Activated naive CD8-positive, alpha-beta T cell (primary cell): ENCODE measurements at regions not wholly inside any gene's neighbourhood (a gene's known extent, or its start where the extent isn't known, plus 50 kb on each side); places are given as distances from the start of the nearest gene placed in this dataset.

Source experiments
- H3K27ac Mint-ChIP-seq: one replicate; pipeline ENCODE4 v1.8.0; 2021; ENCODE audit warnings: mixed read lengths
- H3K27me3 Mint-ChIP-seq: one replicate; pipeline ENCODE4 v1.8.0; 2021; ENCODE audit warnings: mixed read lengths
- H3K36me3 Mint-ChIP-seq: one replicate; pipeline ENCODE4 v1.8.0; 2021; ENCODE audit warnings: mixed read lengths
- H3K4me1 Mint-ChIP-seq: one replicate; pipeline ENCODE4 v1.8.0; 2021; ENCODE audit warnings: low read depth, mixed read lengths
- H3K4me3 Mint-ChIP-seq: one replicate; pipeline ENCODE4 v1.8.0; 2021; ENCODE audit warnings: mild to moderate bottlenecking, mixed read lengths
- H3K9me3 Mint-ChIP-seq: one replicate; pipeline ENCODE4 v1.8.0; 2021; ENCODE audit warnings: low read depth, mixed read lengths

DNA sequence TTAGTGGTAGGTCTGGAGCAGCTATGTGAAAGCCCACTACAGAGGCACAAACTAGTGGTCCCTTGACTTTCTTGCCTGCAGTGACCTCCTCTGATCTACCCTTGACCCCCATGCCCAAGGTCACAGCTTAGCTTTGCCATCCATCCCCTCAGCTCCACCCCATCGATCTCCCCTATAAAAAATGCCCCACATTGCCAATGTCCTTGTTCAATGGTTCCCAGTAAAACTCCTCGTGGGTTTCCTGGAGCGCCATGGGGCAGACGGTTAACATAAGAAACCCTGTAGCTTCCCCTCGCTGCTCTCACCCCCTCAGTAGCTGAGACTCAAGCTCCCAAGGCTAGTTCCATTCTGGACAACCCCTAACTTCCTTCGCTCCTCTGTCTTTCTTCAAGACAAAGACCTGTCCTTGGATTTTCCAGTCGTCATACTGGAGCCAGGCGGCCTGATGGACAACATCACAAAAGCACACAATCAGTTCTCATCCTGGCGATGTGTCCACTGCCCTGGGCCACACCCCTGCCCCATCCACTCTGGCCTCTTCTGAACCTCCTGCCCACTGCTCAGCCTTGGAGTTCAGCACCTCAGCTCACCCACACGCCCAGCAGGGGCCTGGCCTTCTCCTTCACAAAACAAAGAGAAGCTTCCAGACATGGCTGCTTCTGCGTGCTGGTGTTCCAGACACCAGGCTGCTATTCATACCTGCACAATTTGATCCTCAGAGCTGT is 1429.3 kb downstream of the BRD1 start:
- Mint-ChIP-seq H3K27me3 (no peaks in the 10 kb centered on the region), H3K9me3 (no peaks in the 10 kb centered on the region), H3K4me3 (no peak overlapping the region), H3K36me3 (no peaks in the 10 kb centered on the region), H3K27ac (no peak overlapping the region), H3K4me1 (no peaks in the 10 kb centered on the region)

DNA sequence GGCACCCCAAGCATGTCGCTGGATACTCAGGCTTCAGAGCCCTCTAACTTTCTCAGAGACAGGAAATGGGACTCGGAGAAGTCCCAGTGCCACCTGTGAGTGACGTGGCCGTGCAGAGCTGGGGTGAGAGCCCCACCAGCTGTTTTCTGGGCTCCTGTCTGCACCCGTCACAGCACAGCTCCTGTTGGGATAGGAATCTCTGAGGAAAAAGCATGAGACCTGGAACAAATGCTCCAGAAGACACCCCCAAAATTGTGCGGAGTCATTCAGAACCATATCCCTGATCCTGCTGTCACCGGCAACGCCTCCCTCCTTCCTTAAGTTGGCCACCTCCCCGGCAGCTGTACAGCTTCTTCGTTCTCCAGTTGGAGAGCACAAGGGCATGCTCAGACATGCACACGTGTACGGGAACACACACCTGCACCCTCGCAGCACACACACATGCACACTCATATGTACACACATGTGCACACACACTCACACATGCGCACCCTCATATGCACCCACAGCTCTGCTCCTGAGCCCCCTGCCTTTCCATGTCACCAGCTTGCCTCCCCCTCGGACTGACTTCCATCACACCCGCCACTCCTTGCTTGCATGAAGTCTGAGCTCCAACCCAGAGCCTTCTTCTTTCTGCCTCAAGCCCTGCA is 1430.0 kb downstream of the BRD1 start:
- no peaks in the 10 kb centered on the region for H3K4me1 Mint-ChIP-seq
- H3K36me3 Mint-ChIP-seq = no peaks in the 10 kb centered on the region
- H3K4me3 Mint-ChIP-seq = no peak overlapping the region
- no peaks in the 10 kb centered on the region for H3K9me3 Mint-ChIP-seq
- H3K27ac Mint-ChIP-seq = no peak overlapping the region
- H3K27me3 Mint-ChIP-seq = no peaks in the 10 kb centered on the region

DNA sequence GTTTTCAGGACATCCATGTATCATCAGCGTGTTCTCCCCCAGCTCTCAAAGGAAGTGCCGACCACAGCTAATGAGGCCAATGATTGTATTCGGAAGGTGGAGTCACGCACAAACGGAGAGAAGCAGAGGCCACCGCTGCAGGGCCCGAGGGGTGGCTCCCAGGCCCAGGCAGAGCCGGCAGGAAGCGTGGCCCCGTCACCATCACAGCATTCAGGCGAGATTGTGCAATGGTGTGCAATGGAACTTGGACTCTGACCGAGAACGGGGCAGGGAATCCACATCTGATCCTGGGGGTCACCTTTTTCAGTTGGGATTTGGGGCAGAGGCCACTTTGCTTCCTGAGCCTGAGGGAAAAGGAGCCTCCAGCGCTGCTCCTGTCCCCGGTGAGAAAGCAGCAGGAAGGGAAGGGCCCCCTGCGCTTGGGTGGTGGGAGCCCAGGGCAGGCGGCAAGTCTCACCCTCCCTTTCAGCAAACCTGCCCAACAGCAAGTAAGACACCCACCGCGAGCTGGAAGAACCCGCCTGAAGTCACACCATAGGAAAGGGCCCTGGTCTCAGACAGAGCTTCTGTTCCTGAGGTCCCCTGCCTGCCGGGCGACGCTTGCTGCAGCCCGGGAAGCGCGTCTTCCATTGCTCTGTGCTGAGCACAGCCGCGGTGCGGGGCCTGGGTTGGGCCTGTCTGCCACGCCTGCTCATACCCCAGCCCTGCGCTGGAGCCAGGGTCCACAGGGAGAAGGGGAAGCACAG is 1430.7 kb downstream of the BRD1 start:
- no peak overlapping the region for H3K27ac Mint-ChIP-seq
- no peaks in the 10 kb centered on the region for H3K27me3 Mint-ChIP-seq
- no peaks in the 10 kb centered on the region for H3K36me3 Mint-ChIP-seq
- no peaks in the 10 kb centered on the region for H3K9me3 Mint-ChIP-seq
- H3K4me3 Mint-ChIP-seq = no peak overlapping the region
- no peaks in the 10 kb centered on the region for H3K4me1 Mint-ChIP-seq

DNA sequence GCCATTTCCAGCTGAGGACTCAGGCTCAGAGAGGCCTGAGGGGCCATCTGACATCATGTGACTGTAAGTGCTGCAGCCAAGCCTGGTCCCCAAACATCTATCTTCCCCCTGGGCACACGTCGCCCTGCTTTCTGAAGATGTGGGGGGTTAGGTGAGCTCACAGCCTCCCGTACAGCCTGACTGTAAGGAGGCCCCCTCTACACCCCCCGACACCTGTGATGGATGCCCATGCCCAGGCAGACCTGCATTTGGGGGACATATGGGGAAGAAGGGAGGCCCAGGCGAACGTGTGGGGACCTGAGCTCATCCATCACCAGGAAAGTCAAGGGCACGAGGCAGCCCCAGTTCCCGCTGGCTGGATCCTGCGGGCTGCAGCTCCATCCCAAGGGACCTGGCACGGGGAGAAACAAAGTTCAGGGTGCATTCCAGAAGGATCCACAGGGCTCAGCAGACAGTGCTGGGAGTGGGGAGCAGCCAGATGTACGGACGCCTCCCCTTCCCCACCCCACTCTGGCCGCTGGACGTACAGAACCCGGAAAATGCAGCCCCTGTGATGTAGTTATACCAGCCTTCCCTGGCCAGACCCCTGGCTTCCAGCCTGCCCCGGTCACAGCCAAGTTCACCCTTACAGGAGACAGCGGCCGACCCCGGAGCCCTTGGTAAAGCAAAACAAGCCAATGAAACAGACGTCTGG is 1431.4 kb downstream of the BRD1 start:
- no peaks in the 10 kb centered on the region for H3K9me3 Mint-ChIP-seq
- no peaks in the 10 kb centered on the region for H3K36me3 Mint-ChIP-seq
- H3K4me3 Mint-ChIP-seq = no peak overlapping the region
- H3K27me3 Mint-ChIP-seq = no peaks in the 10 kb centered on the region
- H3K27ac Mint-ChIP-seq = no peak overlapping the region
- no peaks in the 10 kb centered on the region for H3K4me1 Mint-ChIP-seq

DNA sequence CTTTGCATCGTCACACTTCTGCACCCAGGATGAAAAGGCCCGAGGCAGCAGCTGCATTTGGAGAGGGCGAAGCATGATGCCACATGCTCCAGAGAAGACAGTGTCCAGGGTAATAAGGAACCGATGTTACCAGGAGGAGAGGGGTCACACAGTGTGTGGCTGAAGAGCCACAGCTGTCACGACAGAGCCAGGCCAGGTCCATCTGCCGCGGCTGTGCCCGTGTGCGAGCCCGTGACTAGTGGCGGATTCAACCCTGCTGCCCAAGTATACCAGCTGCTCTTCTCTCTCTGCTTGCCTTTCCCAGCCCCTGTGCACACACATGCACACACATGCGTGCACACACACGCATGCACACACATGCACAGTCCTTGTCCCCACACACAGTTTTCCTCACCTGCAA is 1432.5 kb downstream of the BRD1 start:
- H3K27ac Mint-ChIP-seq = no peak overlapping the region
- H3K4me1 Mint-ChIP-seq = no peaks in the 10 kb centered on the region
- H3K4me3 Mint-ChIP-seq = no peak overlapping the region
- no peaks in the 10 kb centered on the region for H3K36me3 Mint-ChIP-seq
- no peaks in the 10 kb centered on the region for H3K27me3 Mint-ChIP-seq
- H3K9me3 Mint-ChIP-seq = no peaks in the 10 kb centered on the region

DNA sequence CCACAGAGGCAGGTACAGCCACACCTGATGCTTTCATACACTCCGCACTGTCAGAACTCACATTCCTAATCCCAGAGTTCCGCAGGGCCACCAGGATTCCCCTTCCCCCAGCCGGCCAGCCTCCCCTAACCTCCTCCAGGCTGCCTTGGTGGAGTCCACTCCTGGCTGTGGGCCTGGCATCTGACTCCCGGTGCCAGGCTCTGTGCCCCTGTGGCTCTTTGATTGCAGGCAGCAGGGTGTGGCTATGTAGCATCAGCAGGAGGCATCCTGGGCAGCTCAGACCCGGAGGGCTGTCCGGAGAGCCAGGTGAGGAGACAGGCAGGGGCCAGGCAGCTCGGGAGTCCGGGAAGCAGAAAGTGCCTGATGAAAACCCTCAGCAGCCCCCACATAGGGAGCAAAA is 1432.9 kb downstream of the BRD1 start:
- no peaks in the 10 kb centered on the region for H3K27me3 Mint-ChIP-seq
- H3K4me1 Mint-ChIP-seq = no peaks in the 10 kb centered on the region
- no peak overlapping the region for H3K27ac Mint-ChIP-seq
- no peak overlapping the region for H3K4me3 Mint-ChIP-seq
- H3K36me3 Mint-ChIP-seq = no peaks in the 10 kb centered on the region
- no peaks in the 10 kb centered on the region for H3K9me3 Mint-ChIP-seq

DNA sequence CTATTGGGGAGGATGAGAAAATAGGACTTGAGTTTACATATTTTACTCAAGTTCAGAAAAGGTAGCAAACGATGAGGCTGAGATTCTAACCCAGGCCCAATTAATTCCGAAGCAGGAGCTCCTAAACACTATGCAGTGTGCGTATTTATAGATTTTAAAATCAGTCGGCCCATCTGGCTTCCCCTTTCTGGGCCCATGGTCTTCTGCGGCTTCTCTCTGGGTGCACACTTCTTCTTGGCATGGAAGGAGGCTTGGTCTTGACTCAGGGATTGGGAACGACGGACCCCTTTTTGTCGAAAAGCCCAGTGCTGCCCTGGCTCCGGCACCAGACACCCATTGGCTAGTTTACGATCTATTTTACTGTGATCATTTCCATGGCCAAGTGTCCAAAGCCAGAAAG is 1433.8 kb downstream of the BRD1 start:
- H3K9me3 Mint-ChIP-seq = no peaks in the 10 kb centered on the region
- no peak overlapping the region for H3K27ac Mint-ChIP-seq
- H3K4me1 Mint-ChIP-seq = no peaks in the 10 kb centered on the region
- no peaks in the 10 kb centered on the region for H3K27me3 Mint-ChIP-seq
- no peaks in the 10 kb centered on the region for H3K36me3 Mint-ChIP-seq
- H3K4me3 Mint-ChIP-seq = no peak overlapping the region

DNA sequence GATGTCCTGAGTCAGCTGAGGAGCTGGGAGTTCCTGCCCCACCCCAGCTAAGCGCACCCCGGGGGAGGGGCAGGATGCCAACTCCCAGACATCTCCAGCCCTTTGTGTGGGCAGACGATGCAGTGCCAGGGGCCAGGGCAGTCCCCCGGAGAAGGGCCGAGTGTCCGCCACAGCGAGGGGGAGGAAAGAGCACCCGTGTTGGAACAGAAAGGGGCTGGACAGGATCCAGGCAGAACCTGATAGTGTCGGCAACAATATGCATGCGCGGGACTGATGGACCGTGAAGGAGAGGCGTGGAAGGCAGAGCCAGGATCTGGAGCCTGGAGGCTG is 1434.7 kb downstream of the BRD1 start:
- Mint-ChIP-seq H3K4me1 (no peaks in the 10 kb centered on the region), H3K4me3 (no peak overlapping the region), H3K36me3 (no peaks in the 10 kb centered on the region), H3K27ac (no peak overlapping the region), H3K9me3 (no peaks in the 10 kb centered on the region), H3K27me3 (no peaks in the 10 kb centered on the region)

DNA sequence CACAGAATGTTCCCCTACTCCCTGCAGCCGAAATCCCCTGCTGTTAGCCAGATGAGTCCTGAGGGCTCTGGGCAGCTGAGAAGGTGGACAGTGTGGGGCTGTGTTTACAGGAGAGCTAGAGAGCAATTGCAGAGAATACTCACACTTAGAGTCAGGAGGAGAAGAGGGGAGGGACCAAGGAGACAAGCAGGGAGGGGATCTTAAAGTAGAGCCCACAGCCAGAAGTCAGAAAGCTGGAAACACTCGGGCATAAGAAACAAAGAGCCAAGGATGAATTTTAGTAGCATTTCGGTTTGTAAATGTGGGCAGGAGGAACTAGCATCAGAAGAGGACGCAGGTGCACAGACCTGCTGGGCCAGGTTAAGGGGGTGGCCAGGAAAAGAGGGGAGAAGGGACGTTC is 1435.9 kb downstream of the BRD1 start:
- no peak overlapping the region for H3K4me3 Mint-ChIP-seq
- no peaks in the 10 kb centered on the region for H3K9me3 Mint-ChIP-seq
- no peaks in the 10 kb centered on the region for H3K4me1 Mint-ChIP-seq
- H3K36me3 Mint-ChIP-seq = no peaks in the 10 kb centered on the region
- no peak overlapping the region for H3K27ac Mint-ChIP-seq
- H3K27me3 Mint-ChIP-seq = no peaks in the 10 kb centered on the region

DNA sequence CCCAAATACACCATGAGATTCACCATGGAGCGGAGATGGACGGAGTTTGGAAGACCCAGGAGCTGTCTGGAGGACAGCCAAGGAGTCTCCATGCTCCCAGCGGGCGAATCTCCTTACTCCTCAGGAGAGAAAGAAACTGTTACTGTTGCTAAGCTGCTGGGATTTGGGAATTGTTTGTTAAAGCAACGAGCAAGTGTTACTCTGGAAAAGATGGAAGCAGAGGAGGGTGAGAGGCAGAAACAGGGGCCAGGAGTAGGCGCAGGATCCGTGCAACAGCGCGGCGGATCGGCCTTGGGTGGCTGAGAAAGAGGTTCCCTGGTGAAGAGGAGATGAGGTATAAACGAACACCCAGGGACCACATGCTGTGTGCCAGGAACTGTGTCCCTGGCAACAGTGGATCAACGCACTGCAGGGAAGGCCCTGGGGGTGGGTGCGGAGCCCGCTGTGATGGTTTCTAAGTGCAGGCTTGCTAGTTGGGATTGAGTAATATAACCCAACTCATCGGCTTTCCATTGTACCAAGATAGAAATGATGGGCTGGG is 1436.4 kb downstream of the BRD1 start:
- Mint-ChIP-seq H3K4me1 (no peaks in the 10 kb centered on the region), H3K27me3 (no peaks in the 10 kb centered on the region), H3K36me3 (no peaks in the 10 kb centered on the region), H3K9me3 (no peaks in the 10 kb centered on the region), H3K27ac (no peak overlapping the region), H3K4me3 (no peak overlapping the region)

DNA sequence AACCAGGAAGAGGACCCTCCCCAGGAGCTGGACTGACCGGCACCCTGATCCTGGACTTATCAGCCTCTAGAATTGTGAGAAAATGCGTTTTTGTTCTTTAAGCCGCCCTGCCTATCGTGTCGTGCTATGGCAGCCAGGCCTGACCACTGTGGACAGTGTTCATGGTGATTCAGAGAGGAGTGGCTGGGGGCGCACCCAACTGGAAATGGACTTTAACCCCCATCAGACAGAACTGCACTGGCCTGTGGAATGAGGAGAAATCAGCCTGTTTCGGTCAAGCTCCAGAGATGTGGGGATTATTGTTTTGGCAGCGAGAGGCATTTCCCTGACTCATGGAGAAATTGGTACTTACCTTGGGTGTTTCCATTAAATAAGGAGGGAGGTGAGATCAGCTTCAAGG is 1437.8 kb downstream of the BRD1 start:
- Mint-ChIP-seq H3K36me3 (no peaks in the 10 kb centered on the region), H3K4me1 (no peaks in the 10 kb centered on the region), H3K9me3 (peaks cover 11% of the 10 kb centered on the region), H3K27me3 (no peaks in the 10 kb centered on the region), H3K27ac (no peak overlapping the region), H3K4me3 (no peak overlapping the region)

DNA sequence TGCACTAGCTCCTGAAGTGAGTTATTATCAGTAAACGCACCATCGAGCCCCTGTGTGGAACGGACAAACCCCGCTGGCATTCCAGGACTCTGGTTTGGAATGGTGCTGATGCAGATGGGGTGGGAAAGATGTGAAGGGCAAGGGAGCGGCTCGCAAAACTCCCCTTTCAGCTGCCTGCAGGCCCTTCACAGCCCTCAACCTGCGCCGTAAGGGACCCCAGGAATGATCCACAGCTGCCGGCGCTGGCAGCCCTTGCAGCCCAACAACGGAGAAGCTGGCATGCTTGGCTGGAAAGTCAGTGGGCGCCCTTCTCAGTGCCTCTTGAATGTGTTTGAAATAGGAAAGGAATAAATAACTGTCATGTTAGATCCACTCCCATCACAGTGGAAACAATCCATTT is 1445.5 kb downstream of the BRD1 start:
- Mint-ChIP-seq H3K9me3 (peaks cover 20% of the 10 kb centered on the region), H3K4me3 (no peak overlapping the region), H3K27ac (no peak overlapping the region)

DNA sequence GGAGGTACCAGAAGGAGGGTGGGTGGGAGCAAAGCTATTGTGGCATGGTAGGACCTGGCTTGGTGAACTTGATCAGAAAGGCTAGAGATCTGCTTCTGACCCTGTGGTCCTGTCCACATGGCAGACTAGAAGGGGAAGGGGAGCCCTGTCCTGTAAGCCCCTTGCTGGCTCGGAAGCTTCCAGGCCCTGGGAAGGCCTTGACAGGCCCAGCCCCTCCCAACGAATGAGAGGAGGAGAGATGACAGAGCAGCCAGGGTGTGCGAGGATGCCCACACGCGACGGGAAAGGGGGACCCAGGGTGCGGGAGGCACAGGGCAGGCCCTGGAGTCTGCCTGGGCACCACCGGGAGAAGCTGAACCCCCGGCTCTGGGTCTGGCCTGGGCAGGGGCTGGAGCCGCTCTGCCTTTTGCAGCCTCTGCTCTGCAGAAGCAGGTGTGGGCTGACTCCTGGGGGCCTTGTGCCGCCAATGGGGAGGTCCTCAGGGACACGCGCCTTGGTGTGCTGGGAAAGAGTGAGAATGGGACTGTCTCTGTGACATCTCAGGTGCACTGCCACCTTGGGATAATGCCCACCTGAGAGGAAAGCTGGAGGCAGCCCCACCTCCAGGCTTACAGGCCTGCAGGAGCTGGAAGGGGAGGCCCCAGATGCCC is 1447.5 kb downstream of the BRD1 start:
- Mint-ChIP-seq H3K4me1 (no peaks in the 10 kb centered on the region), H3K27me3 (no peaks in the 10 kb centered on the region), H3K9me3 (peaks cover 12% of the 10 kb centered on the region), H3K27ac (no peak overlapping the region), H3K4me3 (no peak overlapping the region), H3K36me3 (no peaks in the 10 kb centered on the region)

More for the DNA sequence above, 1445.5 kb downstream of the BRD1 start:
- H3K4me1 Mint-ChIP-seq = no peaks in the 10 kb centered on the region
- no peaks in the 10 kb centered on the region for H3K27me3 Mint-ChIP-seq
- no peaks in the 10 kb centered on the region for H3K36me3 Mint-ChIP-seq

DNA sequence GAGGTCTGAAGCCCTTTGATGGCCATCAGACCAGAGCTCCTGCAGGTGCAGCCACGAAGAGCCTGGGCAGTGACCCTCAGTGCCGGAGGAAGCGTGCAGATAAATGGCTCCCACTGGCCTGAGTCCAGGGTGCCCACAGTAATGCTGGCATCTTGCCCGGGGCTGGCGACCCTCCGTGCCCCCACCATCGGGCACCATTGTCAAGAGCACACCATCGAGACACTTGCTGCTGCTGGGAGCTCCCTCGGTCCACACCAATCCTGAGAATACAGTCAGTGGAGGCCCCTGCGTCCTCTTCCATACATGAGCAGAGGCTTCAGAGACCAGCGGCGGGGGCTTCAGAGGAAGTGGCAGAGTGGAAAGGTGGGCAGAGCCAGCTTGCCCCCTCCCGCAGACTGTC is 1448.3 kb downstream of the BRD1 start:
- Mint-ChIP-seq H3K36me3 (no peaks in the 10 kb centered on the region), H3K4me1 (no peaks in the 10 kb centered on the region), H3K27me3 (no peaks in the 10 kb centered on the region)

More for the DNA sequence above, 1448.3 kb downstream of the BRD1 start:
- H3K9me3 Mint-ChIP-seq = peaks cover 4% of the 10 kb centered on the region
- no peak overlapping the region for H3K4me3 Mint-ChIP-seq
- no peak overlapping the region for H3K27ac Mint-ChIP-seq
